CD4-positive, alpha-beta T cell treated with Interleukin-4 for 4 hours (primary cell): ENCODE measurements at regions not wholly inside any gene's neighbourhood (a gene's known extent, or its start where the extent isn't known, plus 50 kb on each side); places are given as distances from the start of the nearest gene placed in this dataset.

Experiments used
- DNase-seq: peaks from one replicate; pipeline ENCODE4 v3.0.0-alpha.2; 2020

DNA sequence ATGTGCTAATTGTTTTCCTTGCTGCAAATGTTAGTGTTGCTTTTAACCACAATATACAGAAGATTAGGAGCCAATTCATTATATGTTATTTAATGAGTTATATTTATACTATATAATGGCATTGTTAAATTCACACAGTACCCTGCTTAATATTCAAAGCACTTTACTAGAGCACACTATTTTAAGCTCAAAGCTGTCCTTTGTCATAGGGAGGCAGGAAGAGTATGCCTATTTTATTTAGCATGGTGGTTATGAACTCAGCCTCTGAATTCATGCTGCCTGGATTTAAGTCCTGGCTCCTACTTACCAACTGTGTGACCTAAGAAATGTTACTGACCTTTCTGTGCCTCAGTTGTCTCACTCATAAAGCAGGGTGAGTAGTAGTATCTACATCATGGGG, 80.5 kb downstream of the FASTKD2 start:
- DNase-seq: no peak

DNA sequence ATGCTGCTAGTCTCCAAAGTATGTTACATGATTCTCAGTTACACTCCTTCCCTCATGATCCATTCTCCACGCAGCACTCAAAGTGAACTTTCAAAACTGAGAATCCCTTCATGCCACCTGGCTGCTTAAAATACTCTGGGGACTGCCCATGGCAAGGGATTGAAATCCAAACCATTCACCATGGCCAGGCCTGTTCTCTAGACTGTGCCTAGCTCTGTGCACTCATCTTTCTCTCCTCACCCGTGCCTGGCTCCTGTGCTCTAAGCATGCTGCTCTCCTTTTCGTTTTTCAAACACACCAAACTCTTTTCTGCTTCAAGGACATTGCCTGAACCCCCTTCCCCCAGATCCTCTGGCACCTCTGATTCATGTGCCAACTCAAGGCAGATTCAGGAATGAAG, 80.9 kb downstream of the FASTKD2 start:
- no peak for DNase-seq

DNA sequence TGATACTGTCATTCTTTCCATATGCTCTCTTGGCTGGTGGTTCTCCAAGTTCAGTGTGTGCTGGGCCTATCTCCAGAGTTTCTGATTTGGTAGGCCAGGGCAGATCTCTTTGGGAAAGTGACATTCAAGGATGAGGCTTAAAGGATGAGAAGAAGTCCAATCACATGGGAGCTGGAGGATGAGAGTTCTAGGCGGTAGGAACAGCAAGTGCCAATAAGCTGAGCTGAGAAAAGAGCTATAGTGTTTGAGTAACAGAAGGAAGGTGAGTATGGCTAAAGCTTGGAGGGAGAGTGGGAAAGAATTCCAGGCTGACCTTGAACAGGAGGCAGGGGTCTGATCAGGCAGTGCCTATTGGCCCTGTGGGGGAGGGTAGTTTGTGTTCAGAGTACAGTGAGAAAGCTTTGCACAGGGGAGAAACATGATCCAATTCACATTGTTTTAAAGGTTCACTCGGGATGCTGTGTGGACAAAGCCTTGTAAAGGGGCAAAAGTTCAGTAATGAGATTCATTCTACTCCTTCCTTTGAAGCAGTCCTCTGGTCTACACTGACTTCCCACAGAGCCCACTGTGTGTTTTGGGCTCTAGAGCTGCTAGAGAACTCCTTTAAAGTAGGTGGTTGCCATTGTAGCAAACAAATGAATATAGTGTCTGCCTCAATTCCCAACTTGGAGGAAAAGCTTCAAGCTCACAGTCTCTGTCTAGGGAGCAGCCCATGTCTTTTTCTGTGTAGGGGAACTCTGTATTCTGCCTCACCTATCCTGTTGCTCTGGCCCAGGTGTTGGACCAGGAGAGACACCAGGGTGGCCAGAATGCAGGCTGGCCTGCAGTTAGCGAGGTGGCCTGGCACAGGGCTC, 81.8 kb downstream of the FASTKD2 start:
- DNase-seq: no peak

DNA sequence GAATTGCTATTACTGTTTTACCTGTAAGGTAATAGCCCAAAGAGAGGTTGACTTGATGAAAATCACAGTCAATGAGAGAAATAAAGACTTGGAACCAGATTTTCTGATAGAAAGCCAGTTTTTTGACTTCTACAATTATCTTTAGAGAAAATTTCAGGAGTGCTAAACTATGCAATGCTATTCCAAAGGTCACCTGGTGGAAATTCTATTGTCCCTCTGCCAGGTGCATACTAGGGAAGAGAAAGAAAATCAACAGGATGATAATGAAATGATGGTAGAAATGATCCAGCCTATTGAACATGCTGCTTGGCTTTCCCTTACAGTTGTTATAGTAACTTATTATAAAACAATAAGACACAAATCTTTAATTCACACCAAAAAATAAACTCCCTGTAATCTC, 85.0 kb downstream of the FASTKD2 start:
- DNase-seq: no peak

DNA sequence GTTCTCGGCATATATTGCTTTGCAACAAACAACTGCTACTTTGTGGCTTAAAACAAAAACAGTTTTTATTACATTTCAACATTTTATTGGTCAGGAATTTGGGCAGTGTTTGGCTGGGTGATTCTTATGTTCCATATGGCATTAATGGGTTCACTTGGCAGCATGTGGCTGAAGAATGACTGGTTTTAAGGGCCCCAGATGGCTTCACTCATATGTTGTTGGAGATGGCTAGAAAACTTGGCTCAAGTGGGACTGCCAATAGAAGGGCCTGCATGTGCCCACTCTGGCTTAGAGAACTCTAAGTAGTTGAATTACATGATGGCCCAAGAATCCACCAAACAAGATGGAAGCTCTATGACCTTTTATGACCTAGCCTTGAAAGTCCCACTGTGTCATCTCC, 86.1 kb downstream of the FASTKD2 start:
- DNase-seq: no peak

DNA sequence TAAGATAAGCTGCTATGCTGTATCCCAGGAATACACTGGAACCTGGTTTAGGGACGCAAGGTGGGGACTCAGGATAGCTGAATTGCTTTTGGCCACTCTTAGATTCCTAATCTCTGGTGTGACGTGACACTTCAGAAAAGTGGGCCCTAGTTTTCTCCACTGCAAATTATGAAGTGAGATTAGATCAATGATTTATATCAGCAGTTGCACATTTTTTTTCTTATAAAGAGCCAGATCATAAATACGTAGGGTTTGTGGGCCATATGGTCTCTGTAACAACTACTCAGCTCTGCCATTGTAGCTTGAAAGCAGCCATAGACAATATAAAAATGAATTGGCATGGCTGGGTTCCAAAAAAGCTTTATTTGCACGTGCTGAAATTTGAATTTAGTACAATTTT, 85.4 kb upstream of the CPO start:
- no peak for DNase-seq

DNA sequence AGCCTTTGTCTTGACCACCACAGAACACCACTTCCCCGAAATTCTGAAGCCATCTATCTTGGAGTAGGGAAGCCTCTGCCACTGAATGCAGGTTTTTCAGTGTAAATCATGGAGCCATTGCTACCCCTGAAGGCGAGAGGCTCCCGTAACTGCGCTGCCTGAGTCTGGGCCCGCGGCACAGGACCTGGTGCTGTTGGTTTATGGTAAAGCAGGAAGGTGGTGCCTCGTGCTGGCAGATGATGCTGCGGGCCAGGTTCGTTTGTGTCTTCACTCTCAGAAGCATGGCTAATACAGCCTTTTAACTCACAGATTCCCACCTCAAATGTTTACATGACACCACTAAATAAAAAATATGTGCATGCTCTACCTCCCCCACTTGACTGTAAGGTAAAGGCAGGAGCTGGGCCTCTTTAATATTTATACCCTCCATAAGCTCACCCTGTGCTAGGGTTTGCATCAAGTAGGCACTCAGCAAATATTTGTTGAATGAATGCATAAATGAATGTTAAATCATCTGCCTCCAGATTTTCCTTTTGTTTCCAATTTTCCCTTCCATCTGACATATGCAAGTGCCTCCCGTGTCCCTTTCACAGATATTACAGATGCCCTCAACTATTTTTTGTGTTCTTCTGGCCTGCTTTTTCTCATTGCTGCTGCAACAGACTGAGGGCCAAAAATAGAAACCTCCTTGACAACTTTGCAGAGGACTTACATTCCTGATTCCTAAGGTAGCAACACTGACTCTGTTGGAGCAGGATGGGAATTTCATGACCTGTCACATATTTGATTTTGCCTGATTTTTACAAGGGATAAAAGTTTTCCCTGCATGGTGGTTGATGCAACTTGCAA, 83.5 kb upstream of the CPO start:
- no peak for DNase-seq

DNA sequence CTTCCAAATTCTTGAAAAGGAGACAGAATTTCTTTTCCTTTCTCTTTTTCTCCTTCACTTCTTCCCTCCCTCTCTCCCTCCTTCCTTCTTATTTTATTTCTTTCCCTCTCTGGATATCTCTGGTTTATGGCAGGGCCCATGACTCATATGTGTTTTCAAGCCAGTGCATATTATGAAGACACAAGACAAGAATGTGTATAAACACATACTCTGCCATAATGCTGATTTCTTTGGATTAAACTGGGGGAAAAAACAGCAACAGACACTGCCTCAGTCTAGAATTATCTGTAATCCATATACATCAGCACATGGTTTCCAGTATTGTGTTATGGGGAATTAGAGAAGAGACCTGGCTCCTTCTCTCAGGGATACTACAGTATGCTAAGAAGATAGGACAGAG, 82.8 kb upstream of the CPO start:
- no peak for DNase-seq

DNA sequence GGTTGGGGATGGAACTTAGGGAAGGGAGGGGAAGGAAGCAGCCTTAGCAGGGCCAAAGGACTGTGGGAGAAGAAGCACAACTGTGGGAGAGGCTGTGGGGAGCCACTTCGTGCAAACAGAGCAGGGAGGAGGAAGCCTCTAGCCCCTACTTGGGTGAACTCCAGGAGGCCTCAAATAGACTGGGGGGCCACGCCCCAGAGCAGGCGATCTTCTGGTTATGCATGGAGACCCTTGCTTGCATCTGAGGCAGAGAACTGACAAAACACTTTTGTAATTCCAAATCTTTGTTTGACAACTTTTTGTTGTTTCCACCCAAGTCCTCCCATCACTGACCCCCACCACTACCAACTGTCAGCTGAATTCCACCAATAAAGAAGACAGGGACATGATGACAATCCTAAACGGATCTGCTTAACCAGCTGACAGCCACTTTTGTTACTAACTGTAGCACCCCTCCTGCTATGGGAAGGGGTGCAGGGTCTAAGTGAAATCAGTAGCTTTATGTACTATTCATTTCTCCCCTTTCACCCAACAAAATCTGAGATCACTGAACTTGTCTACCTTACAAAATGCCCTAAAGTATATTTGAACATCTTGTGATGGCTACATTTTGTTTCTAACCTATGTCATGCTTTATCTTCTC, 80.5 kb upstream of the CPO start:
- DNase-seq: no peak

DNA sequence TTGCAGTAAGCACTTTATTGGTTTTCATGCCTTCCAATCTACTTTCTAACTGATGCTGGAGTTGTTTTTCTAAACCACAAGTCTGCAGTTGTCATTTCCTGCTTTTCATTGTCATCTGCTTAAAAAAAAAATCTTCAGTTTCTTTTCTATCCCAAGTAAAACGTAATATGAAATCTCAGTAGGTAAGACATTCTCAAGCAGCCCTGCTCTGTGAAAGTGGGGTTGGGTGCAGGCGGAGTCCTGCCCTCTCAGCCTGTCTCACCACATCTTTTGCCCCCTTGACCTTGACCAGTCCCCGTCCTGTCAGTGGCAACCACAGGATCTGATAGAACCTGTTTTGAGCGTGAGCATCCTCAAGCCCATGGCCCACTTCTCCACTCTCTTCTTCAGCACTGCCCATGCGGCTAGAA, 80.0 kb upstream of the CPO start:
- DNase-seq: peak; percentile 24

DNA sequence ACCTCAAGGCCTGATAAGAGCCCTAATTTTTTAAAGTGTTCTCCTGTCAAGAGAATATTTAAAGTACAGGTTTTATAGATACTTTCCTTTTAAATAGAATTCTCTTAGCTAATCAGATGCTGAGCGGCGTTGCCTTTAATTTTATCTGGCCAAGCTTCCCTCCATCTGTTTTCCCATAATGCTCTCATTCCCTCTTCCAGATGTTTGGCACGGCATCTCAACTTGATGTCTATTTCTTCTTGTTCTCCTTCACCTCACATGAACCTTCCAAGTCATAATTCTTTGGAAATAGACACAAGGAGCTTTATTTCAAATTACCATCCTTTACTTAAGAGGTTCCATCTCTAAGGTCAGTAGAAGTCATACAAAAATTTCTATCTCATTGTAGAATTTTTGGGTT, 76.1 kb upstream of the CPO start:
- no peak for DNase-seq

DNA sequence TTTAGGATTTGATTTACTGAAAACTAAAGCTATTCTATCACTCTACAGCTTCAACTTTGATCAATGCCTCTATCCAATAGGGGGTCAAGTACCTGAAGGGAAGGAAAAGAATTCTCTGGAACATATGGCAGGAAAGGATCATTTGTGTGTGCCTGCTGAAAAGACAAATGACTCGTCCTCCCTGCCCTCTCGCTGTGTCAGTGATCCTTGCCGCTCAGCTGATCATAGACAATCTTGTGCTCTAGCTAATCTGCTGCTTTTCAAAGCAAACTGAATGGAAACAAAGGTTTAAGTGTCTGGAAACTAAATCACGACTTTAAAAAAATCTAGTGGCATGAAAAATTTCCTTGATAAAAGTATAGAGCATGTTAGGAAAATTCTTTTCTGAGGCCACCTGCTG, 75.6 kb upstream of the CPO start:
- DNase-seq: no peak

DNA sequence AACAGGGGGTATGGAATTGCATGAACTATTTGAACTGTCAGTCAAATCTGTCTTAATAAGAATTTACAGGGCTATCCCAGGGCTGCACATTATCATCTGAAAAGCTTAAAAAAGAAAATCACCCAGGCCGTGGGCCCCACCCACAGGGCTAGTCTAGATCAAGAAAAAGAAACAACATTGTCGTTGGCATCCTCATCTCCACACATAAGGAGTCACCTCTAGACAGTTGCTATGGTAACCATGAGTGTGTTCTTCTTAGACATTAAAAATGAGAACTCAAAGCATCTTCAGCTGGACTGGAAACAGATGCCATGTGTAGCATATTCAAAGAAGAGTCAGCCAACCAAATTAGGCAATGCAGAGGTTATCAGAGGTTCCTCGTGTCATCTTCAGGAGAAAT, 72.3 kb upstream of the CPO start:
- DNase-seq: no peak

DNA sequence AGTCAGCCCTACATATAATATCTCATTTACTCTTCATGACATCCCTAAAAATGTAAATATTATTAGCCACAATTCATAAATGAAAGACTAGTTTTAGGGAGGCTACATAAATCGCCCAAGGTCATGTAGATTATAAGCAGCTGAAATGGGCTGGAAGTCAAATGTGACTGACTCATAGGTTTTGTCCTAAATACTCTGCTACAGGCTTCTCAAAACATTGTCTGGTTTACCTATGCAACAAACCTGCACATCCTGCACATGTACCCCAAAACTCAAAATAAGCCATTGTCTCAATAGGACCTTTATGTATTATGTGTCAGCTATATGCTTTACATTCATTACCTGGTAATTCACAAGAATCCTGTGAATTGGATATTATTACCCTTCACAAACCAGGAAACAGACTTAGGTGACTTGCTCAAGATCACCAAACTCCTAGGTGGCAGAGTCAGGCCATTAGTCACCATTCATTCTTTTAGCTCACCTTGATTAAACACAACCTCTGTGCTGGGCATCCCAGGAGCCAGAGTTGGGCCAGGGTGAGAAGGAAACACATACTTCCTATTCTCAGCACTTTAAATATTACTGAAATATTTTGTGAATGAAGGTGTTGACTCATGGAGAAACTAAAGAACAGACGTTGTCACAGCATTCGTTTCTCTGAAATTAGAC, 69.4 kb upstream of the CPO start:
- no peak for DNase-seq

DNA sequence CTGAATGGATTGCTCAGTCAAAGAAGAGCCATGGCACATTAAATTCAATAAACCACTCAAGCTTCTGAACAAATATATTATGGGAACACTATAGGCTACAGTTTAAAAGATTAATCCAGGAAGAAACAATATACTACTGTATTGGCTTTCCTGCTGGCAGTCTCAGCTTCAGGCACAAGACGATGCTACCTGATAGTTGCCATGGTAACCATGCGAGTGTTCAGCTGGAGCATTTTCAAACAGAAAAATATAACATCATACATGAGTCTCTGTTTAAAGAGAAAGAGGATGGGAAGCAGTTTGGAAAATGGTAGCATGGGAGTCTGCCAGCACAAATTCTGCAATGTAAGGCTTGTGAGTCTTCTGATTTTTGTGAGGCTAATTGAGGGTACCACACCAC, 65.9 kb upstream of the CPO start:
- no peak for DNase-seq

DNA sequence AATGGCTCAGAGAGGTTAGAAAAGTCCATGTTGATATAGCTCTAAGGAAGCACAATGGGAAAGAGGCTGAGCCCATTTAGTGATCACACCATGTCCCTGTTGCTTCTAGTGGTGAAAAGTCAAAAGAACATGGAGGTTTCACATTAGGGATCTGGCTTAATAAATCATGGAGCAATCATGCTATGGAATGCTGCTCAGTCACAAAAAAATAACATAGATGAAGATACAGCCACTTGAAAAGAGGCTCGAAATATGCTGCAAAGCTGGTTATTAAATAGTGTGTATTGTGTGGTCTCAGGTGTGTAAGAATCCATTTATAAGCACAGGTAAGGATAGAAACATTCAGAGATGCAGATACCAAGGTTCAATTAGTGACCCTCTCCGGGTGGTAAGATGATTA, 63.6 kb upstream of the CPO start:
- no peak for DNase-seq

DNA sequence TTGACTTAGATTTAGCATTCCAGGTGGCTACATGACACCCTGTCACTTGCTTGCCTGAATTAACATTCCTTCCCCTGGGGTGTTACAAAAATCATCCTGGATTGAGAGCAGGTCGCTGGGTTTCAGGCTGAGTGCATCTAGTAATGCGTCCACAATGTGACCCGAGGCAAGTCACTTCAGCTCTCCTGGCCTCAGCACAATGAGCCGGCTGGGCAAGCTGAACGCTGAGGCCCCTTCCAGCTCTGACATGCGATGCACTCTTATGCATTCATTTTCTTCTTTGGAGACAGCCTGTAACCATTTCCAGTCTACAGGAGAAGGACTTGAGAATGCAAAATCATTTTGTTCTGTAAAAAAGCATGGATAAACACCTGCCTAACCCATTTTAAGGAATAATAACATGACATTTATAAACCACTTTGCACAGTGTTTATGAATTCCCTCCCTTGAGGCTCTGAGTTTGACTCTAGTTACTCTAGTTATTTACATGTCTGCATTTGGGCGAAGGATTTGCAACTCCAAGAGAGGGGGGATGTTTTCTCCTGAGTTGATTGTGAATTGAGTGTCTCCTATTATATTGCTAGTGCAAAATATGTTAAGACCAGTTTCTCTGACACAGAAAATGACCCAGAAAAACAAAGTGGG, 63.0 kb upstream of the CPO start:
- no peak for DNase-seq

DNA sequence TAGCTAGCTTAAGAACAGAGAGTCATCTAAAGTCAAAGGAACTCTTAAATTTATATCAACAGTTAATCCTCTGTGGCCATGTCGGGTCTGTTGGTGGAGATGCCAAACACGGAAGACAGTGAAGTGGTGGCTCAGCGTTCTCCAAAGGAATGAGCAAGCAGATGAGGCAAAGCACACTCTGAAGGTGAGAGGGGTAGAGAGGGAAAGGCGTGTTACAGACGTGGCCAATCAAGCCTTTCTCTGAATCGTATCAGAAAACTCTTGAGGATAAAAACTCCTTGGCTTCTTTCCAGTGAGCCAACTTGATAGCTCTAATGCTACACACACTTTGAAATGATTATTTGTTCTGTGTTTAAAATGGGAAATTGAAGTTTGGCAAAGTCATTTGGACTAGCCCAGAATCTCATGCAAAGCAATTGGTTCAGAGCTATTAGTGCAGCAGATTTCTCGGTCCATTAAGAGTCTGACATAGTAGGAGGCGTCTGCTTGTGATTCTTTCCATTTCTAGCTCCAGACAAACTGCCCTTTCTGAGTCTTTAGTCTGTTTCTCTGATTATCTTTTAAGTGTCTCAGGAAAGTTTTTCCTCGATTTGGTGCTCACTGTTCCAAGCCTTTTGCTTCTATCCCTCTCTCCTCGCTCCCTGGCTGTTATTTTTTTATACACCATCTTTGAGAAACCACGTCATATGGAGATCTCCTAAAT, 57.5 kb upstream of the CPO start:
- DNase-seq: no peak

DNA sequence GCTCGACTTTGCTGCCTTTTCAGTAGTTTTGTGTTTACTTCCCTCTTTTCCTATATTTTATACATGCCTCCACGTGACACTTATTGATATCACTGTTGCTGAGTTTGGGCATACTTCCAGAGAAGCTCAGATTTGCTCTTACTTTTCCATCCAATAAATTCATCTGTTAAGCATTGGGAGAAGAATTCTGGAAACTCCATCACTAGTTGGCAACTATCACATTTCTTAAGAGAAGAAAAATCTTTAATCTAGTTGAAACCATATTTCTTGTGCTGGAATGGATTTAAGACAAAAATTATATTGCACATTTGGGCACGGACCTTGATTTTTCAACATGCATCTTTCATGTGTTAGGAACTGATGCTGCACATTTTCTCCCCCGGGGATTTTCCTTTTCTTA, 52.6 kb upstream of the CPO start:
- DNase-seq: no peak

DNA sequence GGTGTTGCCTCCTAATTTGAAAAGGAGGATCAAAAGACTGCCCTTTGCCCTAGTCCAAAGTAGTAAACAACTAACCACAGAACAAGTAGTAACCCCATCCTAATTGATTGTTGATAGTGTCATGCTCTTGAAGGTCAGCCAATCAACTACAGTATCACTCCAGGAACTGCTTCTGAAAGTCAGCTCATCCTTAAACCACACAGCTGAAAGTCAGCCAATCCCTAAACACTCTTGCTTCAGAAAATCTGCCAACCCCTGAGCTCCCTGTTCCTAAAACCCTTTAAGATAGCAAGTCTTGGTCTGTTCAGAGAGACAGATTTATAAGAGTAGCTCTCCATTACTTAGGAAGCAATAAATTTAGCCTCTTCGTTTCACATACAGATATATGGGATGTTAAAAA, 51.6 kb upstream of the CPO start:
- DNase-seq: no peak
